SK-N-SH treated with all-trans-retinoic acid at 6 μM for 48 hours (cell line): ENCODE measurements at regions not wholly inside any gene's neighbourhood (a gene's known extent, or its start where the extent isn't known, plus 50 kb on each side); places are given as distances from the start of the nearest gene placed in this dataset.

ENCODE experiments used
- ATAC-seq: fragments of 200-7000 bp; cut with Tn5 transposase; 3 replicates; pipeline ENCODE4 v1.9.1; 2020; ENCODE audit warnings: mild to moderate bottlenecking, moderate library complexity
- ARNTL ChIP-seq: fragments of 450-650 bp; formaldehyde crosslinking; IDR thresholded peaks from 2 replicates; pipeline ENCODE4 v1.5.0; 2020; ENCODE audit warnings: low read depth, mild to moderate bottlenecking, moderate library complexity, borderline replicate concordance
- BACH2 ChIP-seq: fragments of 250-450 bp; sonication (Bioruptor Pico); IDR thresholded peaks from 2 replicates; pipeline ENCODE4 v1.9.0; 2021; ENCODE audit warnings: mild to moderate bottlenecking, borderline replicate concordance
- CSDC2 ChIP-seq: fragments of 250-450 bp; sonication (Bioruptor Pico); IDR thresholded peaks from 2 replicates; pipeline ENCODE4 v1.5.0; 2020; ENCODE audit warnings: mild to moderate bottlenecking, moderate library complexity
- CSRNP3 ChIP-seq: fragments of 250-450 bp; sonication (Bioruptor Pico); IDR thresholded peaks from 2 replicates; pipeline ENCODE4 v1.5.1; 2021; ENCODE audit warnings: mild to moderate bottlenecking, moderate library complexity
- ESRRG ChIP-seq: fragments of 250-450 bp; sonication (Bioruptor Pico); IDR thresholded peaks from 2 replicates; pipeline ENCODE4 v1.6.1; 2021; ENCODE audit warnings: mild to moderate bottlenecking
- GLIS3 ChIP-seq: fragments of 250-450 bp; sonication (Bioruptor Pico); IDR thresholded peaks from 2 replicates; pipeline ENCODE4 v1.5.0; 2020; ENCODE audit warnings: mild to moderate bottlenecking, moderate library complexity
- ISL1 ChIP-seq: fragments of 250-450 bp; sonication (Bioruptor Pico); IDR thresholded peaks from 2 replicates; pipeline ENCODE4 v2.1.2; 2022; ENCODE audit warnings: mild to moderate bottlenecking, moderate library complexity
- OSR1 ChIP-seq: fragments of 250-450 bp; sonication (Bioruptor Pico); IDR thresholded peaks from 2 replicates; pipeline ENCODE4 v1.8.0; 2022; ENCODE audit warnings: moderate library complexity, mild to moderate bottlenecking, inconsistent platforms
- PATZ1 ChIP-seq: fragments of 250-450 bp; sonication (Bioruptor Pico); IDR thresholded peaks from 2 replicates; pipeline ENCODE4 v1.8.0; 2020; ENCODE audit warnings: mild to moderate bottlenecking, moderate library complexity, borderline replicate concordance
- POU6F1 ChIP-seq: fragments of 250-450 bp; sonication (Bioruptor Pico); IDR thresholded peaks from 2 replicates; pipeline ENCODE4 v1.8.0; 2021; ENCODE audit warnings: low read depth, mild to moderate bottlenecking, moderate library complexity, borderline replicate concordance
- PPARA ChIP-seq: fragments of 250-450 bp; sonication (Bioruptor Pico); IDR thresholded peaks from 2 replicates; pipeline ENCODE4 v1.5.0; 2020; ENCODE audit warnings: mild to moderate bottlenecking, borderline replicate concordance
- RARB ChIP-seq: fragments of 250-450 bp; sonication (Bioruptor Pico); IDR thresholded peaks from 2 replicates; pipeline ENCODE4 v1.8.0; 2021; ENCODE audit warnings: mild to moderate bottlenecking, moderate library complexity
- TOX ChIP-seq: fragments of 250-450 bp; sonication (Bioruptor Pico); IDR thresholded peaks from 2 replicates; pipeline ENCODE4 v1.8.0; 2021; ENCODE audit warnings: mild to moderate bottlenecking, moderate library complexity, borderline replicate concordance
- TSHZ2 ChIP-seq: fragments of 250-450 bp; sonication (Bioruptor Pico); IDR thresholded peaks from 2 replicates; pipeline ENCODE4 v1.5.0; 2020; ENCODE audit warnings: mild to moderate bottlenecking, moderate library complexity
- ZFP3 ChIP-seq: fragments of 250-450 bp; sonication (Bioruptor Pico); IDR thresholded peaks from 2 replicates; pipeline ENCODE4 v1.5.0; 2020; ENCODE audit warnings: mild to moderate bottlenecking, moderate library complexity
- ZFP30 ChIP-seq: fragments of 450-650 bp; formaldehyde crosslinking; IDR thresholded peaks from 2 replicates; pipeline ENCODE4 v1.5.0; 2022; ENCODE audit warnings: mild to moderate bottlenecking, moderate library complexity
- ZNF565 ChIP-seq: fragments of 450-650 bp; formaldehyde crosslinking; conservative IDR thresholded peaks from 2 replicates; pipeline ENCODE4 v1.5.0; 2020; ENCODE audit warnings: low read depth, mild to moderate bottlenecking, moderate library complexity
- ZNF70 ChIP-seq: fragments of 450-650 bp; formaldehyde crosslinking; IDR thresholded peaks from 2 replicates; pipeline ENCODE4 v1.5.0; 2020; ENCODE audit warnings: mild to moderate bottlenecking, moderate library complexity
- ZNF8 ChIP-seq: fragments of 450-650 bp; formaldehyde crosslinking; IDR thresholded peaks from 2 replicates; pipeline ENCODE4 v1.5.0; 2020; ENCODE audit warnings: mild to moderate bottlenecking, moderate library complexity

- no peak for ATAC-seq
- TF ChIP-seq ESRRG (CRISPR knock-in tag) (no peak), TOX (no peak), ZNF8 (no peak), PATZ1 (CRISPR knock-in tag) (no peak)
These were observed 312.9 kb upstream of the SLITRK5 start for GRCh38 chr13:87358319-87358718.

GRCh38 chr13:87361216-87361615 is 310.0 kb upstream of the SLITRK5 start:
- TF ChIP-seq ZNF8 (no peak), PATZ1 (CRISPR knock-in tag) (no peak), ZFP3 (CRISPR knock-in tag) (no peak), CSDC2 (CRISPR knock-in tag) (no peak), ZNF70 (CRISPR knock-in tag) (no peak), CSRNP3 (CRISPR knock-in tag) (no peak), TOX (no peak), ARNTL (CRISPR knock-in tag) (no peak), BACH2 (CRISPR knock-in tag) (no peak), GLIS3 (CRISPR knock-in tag) (no peak), RARB (no peak), ISL1 (CRISPR knock-in tag) (no peak), POU6F1 (no peak)
- TF ChIP-seq, all 23 proteins: peak for 0
- ATAC-seq = no peak

GRCh38 chr13:87368639-87369038 is 302.5 kb upstream of the SLITRK5 start:
- TF ChIP-seq ZFP30 (CRISPR knock-in tag) = no peak
- TF ChIP-seq POU6F1 = no peak
- TF ChIP-seq ZNF8 = no peak
- TF ChIP-seq ZNF70 (CRISPR knock-in tag) = no peak
- TF ChIP-seq CSDC2 (CRISPR knock-in tag) = no peak
- no peak for TF ChIP-seq PATZ1 (CRISPR knock-in tag)
- TF ChIP-seq ZNF565 (CRISPR knock-in tag) = no peak
- TF ChIP-seq RARB = no peak
- TF ChIP-seq TSHZ2 = no peak
- no peak for TF ChIP-seq ZFP3 (CRISPR knock-in tag)
- TF ChIP-seq TOX = no peak
- TF ChIP-seq PPARA (CRISPR knock-in tag) = no peak
- no peak for TF ChIP-seq ISL1 (CRISPR knock-in tag)
- TF ChIP-seq BACH2 (CRISPR knock-in tag) = no peak
- no peak for TF ChIP-seq GLIS3 (CRISPR knock-in tag)
- TF ChIP-seq OSR1 (CRISPR knock-in tag) = no peak
- ATAC-seq = no peak
